K562 (cell line): ENCODE measurements at regions not wholly inside any gene's neighbourhood (a gene's known extent, or its start where the extent isn't known, plus 50 kb on each side); places are given as distances from the start of the nearest gene placed in this dataset.

Experiments used
- ATAC-seq: fragments of 200-7000 bp; cut with Tn5 transposase; 3 replicates; pipeline ENCODE4 v1.9.1; 2020; ENCODE audit warnings: moderate library complexity
- BruUV-seq: library from RNA; stranded (reverse); fragments of 400-500 nt; replicated peaks from 2 replicates; lab custom pipeline; 2021; lab: Mats Ljungman, UMichigan
- CTCF ChIA-PET: fragments of 300-600 bp; formaldehyde crosslinking; extraction: SDS; loops from one replicate; lab custom pipeline; 2021; ENCODE audit warnings: low intra/inter-chr PET ratio; lab: Yijun Ruan, JAX
- POLR2A ChIA-PET: fragments of 300-600, 350-650 bp; sonication (Branson Sonifier 250); formaldehyde crosslinking; extraction: SDS; loops from one replicate; lab custom pipeline; 2021; ENCODE audit warnings: antibody characterized with exemption, inconsistent platforms; lab: Yijun Ruan, JAX
- DNase-seq, 4 experiments: peaks; one replicate each; pipeline versions ENCODE4 v3.0.0 to v3.0.0-alpha.2; 2011 to 2018; ENCODE audit warnings: low spot score in 3 of 4, mixed read lengths in 3 of 4; ENCODE audit errors: extremely low read depth in 1 of 4
- FAIRE-seq: peaks from 2 replicates; lab custom pipeline; 2011; peaks lifted over from hg19 to GRCh38; lab: Jason Lieb, UNC
- H2AFZ ChIP-seq: 2 replicates; pipeline ENCODE4 v1.6.0; 2011; ENCODE audit warnings: low read depth, low read length, control low read depth, inconsistent platforms
- H3K27ac ChIP-seq: fragments of 200-600 bp; 3 replicates; pipeline ENCODE4 v1.8.0; 2011; ENCODE audit warnings: low read depth, mild to moderate bottlenecking, control low read depth, inconsistent platforms, low read length, moderate library complexity, mixed read lengths; ENCODE audit errors: extremely low read depth
- H3K27me3 ChIP-seq, 2 experiments: fragments of 300-600 bp in 1 of 2; 2 replicates in 1 of 2; 3 replicates in 1 of 2; pipeline versions ENCODE4 v1.6.0 to v1.8.0; 2011; ENCODE audit warnings: inconsistent platforms in 2 of 2, low read length in 2 of 2, mild to moderate bottlenecking in 1 of 2, mixed read lengths in 1 of 2, moderate library complexity in 1 of 2; ENCODE audit not compliant: control insufficient read depth in 2 of 2, insufficient read depth in 2 of 2
- H3K36me3 ChIP-seq: fragments of 300-600 bp; 3 replicates; pipeline ENCODE4 v1.8.0; 2011; ENCODE audit warnings: mild to moderate bottlenecking, low read length, inconsistent platforms; ENCODE audit not compliant: control insufficient read depth, insufficient read depth
- H3K4me1 ChIP-seq, 2 experiments: fragments of 200-600 bp in 1 of 2; replicated peaks in 1 of 2; 2 replicates in 1 of 2; 3 replicates in 1 of 2; pipeline versions ENCODE4 v1.5.1 to v1.8.0; 2011; ENCODE audit warnings: inconsistent platforms in 2 of 2, low read length in 2 of 2, mild to moderate bottlenecking in 1 of 2, mixed read lengths in 1 of 2, moderate library complexity in 1 of 2; ENCODE audit not compliant: control insufficient read depth in 2 of 2, insufficient read depth in 2 of 2
- H3K4me2 ChIP-seq: 2 replicates; pipeline ENCODE4 v1.6.1; 2011; ENCODE audit warnings: low read length, control low read depth, inconsistent platforms, mixed read lengths; ENCODE audit not compliant: insufficient read depth
- H3K4me3 ChIP-seq: fragments of 200-600 bp; sonication (generic), shearing (Covaris generic); 2 replicates; pipeline ENCODE4 v1.5.1; 2016; ENCODE audit warnings: control low read depth, inconsistent platforms
- H3K79me2 ChIP-seq: fragments of 200-600 bp; 3 replicates; pipeline ENCODE4 v1.8.0; 2011; ENCODE audit warnings: low read length, inconsistent platforms; ENCODE audit not compliant: control insufficient read depth, insufficient read depth
- H3K9ac ChIP-seq, 2 experiments: 2 replicates each; pipeline versions ENCODE4 v1.6.0 to v1.6.1; 2011; ENCODE audit warnings: low read depth in 2 of 2, low read length in 2 of 2, control low read depth in 1 of 2, inconsistent platforms in 1 of 2, mild to moderate bottlenecking in 1 of 2, mixed read lengths in 1 of 2; ENCODE audit not compliant: insufficient read depth in 1 of 2
- H3K9me1 ChIP-seq: one replicate; pipeline ENCODE4 v1.6.0; 2011; ENCODE audit warnings: inconsistent platforms, mild to moderate bottlenecking, low read length, moderate library complexity; ENCODE audit not compliant: control insufficient read depth, insufficient read depth
- H3K9me3 ChIP-seq: replicated peaks from 2 replicates; pipeline ENCODE4 v1.5.1; 2011; ENCODE audit warnings: low read depth, low read length, inconsistent platforms; ENCODE audit not compliant: control insufficient read depth, insufficient read depth
- H4K20me1 ChIP-seq: replicated peaks from 2 replicates; pipeline ENCODE4 v1.6.1; 2011; ENCODE audit warnings: low read length, inconsistent platforms, mixed read lengths; ENCODE audit not compliant: control insufficient read depth, insufficient read depth
- BRD9 ChIP-seq: fragments of 450-650 bp; IDR thresholded peaks from 2 replicates; pipeline ENCODE4 v1.6.1; 2018; ENCODE audit warnings: low read depth; ENCODE audit not compliant: partially characterized antibody
- CREB3 ChIP-seq: fragments of 450-650 bp; conservative IDR thresholded peaks from 2 replicates; pipeline ENCODE4 v1.6.1; 2016; ENCODE audit warnings: missing genetic modification characterization, low read depth, mild to moderate bottlenecking, missing compliant biosample characterization, moderate library complexity
- E2F6 ChIP-seq, 2 experiments: IDR thresholded peaks; 2 replicates each; pipeline ENCODE4 v1.6.1; 2011; ENCODE audit warnings: borderline replicate concordance in 1 of 2, control low read depth in 1 of 2, low read depth in 1 of 2, low read length in 1 of 2, mild to moderate bottlenecking in 1 of 2, mixed read lengths in 1 of 2, moderate library complexity in 1 of 2; ENCODE audit not compliant: insufficient read depth in 1 of 2, insufficient read length in 1 of 2, poor library complexity in 1 of 2, severe bottlenecking in 1 of 2; ENCODE audit errors: extremely low read depth in 1 of 2
- ELK1 ChIP-seq: sonication (generic); formaldehyde crosslinking; IDR thresholded peaks from 2 replicates; pipeline ENCODE4 v1.8.1; 2022; ENCODE audit warnings: missing genetic modification reagents
- FOXJ3 ChIP-seq: sonication (generic); formaldehyde crosslinking; IDR thresholded peaks from 2 replicates; pipeline ENCODE4 v1.4.0; 2020; ENCODE audit warnings: mild to moderate bottlenecking, missing genetic modification reagents
- FOXK1 ChIP-seq: sonication (generic); formaldehyde crosslinking; IDR thresholded peaks from 2 replicates; pipeline ENCODE4 v1.8.0; 2022; ENCODE audit warnings: missing genetic modification reagents, mild to moderate bottlenecking, borderline replicate concordance
- JUN ChIP-seq, 2 experiments: sonication (generic) in 1 of 2; formaldehyde crosslinking in 1 of 2; IDR thresholded peaks; 2 replicates each; pipeline versions ENCODE4 v1.6.1 to v1.8.0; 2012 to 2022; ENCODE audit warnings: borderline replicate concordance in 2 of 2, mild to moderate bottlenecking in 2 of 2, improper control_type of control experiment in 1 of 2, low read depth in 1 of 2, low read length in 1 of 2, missing genetic modification reagents in 1 of 2
- KDM1A ChIP-seq, 2 experiments: fragments of 450-650 bp; IDR thresholded peaks; 2 replicates each; pipeline ENCODE4 v1.6.1; 2016; ENCODE audit warnings: mild to moderate bottlenecking in 2 of 2
- MEIS2 ChIP-seq: fragments of 450-650 bp; IDR thresholded peaks from 2 replicates; pipeline ENCODE4 v1.6.1; 2014; ENCODE audit warnings: mild to moderate bottlenecking; ENCODE audit not compliant: partially characterized antibody
- NCOA4 ChIP-seq: fragments of 450-650 bp; IDR thresholded peaks from 2 replicates; pipeline ENCODE4 v1.6.1; 2018; ENCODE audit warnings: mild to moderate bottlenecking; ENCODE audit not compliant: partially characterized antibody
- PCBP2 ChIP-seq: fragments of 200-400 bp; formaldehyde crosslinking; IDR thresholded peaks from 2 replicates; pipeline ENCODE4 v1.6.1; 2018; ENCODE audit warnings: low read length, low read depth, mild to moderate bottlenecking, moderate library complexity; ENCODE audit not compliant: poor library complexity, severe bottlenecking
- PPARD ChIP-seq: fragments of 250-450 bp; sonication (Bioruptor Pico); IDR thresholded peaks from 2 replicates; pipeline ENCODE4 v1.8.0; 2022; ENCODE audit warnings: inconsistent platforms, mild to moderate bottlenecking, moderate library complexity
- SMARCA4 ChIP-seq: fragments of 450-650 bp; IDR thresholded peaks from 2 replicates; pipeline ENCODE4 v1.6.1; 2016
- SMC3 ChIP-seq: conservative IDR thresholded peaks from 2 replicates; pipeline ENCODE4 v1.6.1; 2011; ENCODE audit warnings: low read depth, low read length, improper control_type of control experiment; ENCODE audit not compliant: insufficient read depth
- ZNF197 ChIP-seq: fragments of 200-800 bp; sonication (Bioruptor generic); IDR thresholded peaks from 2 replicates; pipeline ENCODE4 v1.6.1; 2016; ENCODE audit warnings: low read depth, missing genetic modification characterization, missing compliant biosample characterization
- WGBS: fragments of 100-300 bp; shearing (Covaris generic); methylation state at CpG from one replicate; pipeline ENCODE4 v1.1.6; 2016; ENCODE audit warnings: low coverage, mixed read lengths; ENCODE audit not compliant: insufficient coverage; ENCODE audit errors: missing lambda C conversion rate; 5-methylcytosine and 5-hydroxymethylcytosine counted together
- in situ Hi-C: fragments of 300-500 bp; cut with MboI; formaldehyde crosslinking; loops from 4 replicates; pipeline ENCODE4 v1.15.0; 2018; ENCODE audit warnings: inconsistent platforms, mixed read lengths
- intact Hi-C: fragments of 100-400 bp; cut with micrococcal nuclease; formaldehyde crosslinking; loops from 2 replicates; pipeline ENCODE4 v1.14.2; 2022

GRCh38 chr4:135605076-135605475 is 1403.5 kb upstream of the PABPC4L start:
- no peak overlapping the region for H3K4me2 ChIP-seq
- CTCF ChIA-PET, result no interaction called here
- BruUV-seq, result no TSS peak
- DNase-seq, result no peak
- FAIRE-seq, result no peak
- H3K9ac ChIP-seq, result no peak overlapping the region
- no peaks in the 10 kb centered on the region for H3K79me2 ChIP-seq
- no peaks in the 10 kb centered on the region for H3K4me1 ChIP-seq
- no peak overlapping the region for H2AFZ ChIP-seq
- TF ChIP-seq CREB3 (tag) (no peak), KDM1A (IDR thresholded peaks at IDR 0.05) (no peak), PPARD (CRISPR knock-in tag) (no peak), E2F6 (IDR thresholded peaks at IDR 0.05; ENCODE audit: borderline replicate concordance in 1 of 2, extremely low read depth in 1 of 2, insufficient read depth in 1 of 2, insufficient read length in 1 of 2, low read depth in 1 of 2, low read length in 1 of 2, poor library complexity in 1 of 2, severe bottlenecking in 1 of 2) (no peak), MEIS2 (no peak), FOXJ3 (CRISPR knock-in tag) (no peak), NCOA4 (no peak), BRD9 (no peak), ELK1 (CRISPR knock-in tag) (no peak), JUN (IDR thresholded peaks at IDR 0.05; ENCODE audit: borderline replicate concordance, low read depth, low read length) (no peak), JUN (CRISPR knock-in tag; IDR thresholded peaks at IDR 0.05; ENCODE audit: borderline replicate concordance) (no peak), PCBP2 (no peak), ZNF197 (no peak), FOXK1 (CRISPR knock-in tag) (no peak), SMC3 (no peak), SMARCA4 (no peak)
- no peak for ATAC-seq
- no peaks in the 10 kb centered on the region for H4K20me1 ChIP-seq
- no peaks in the 10 kb centered on the region for H3K36me3 ChIP-seq
- H3K9me1 ChIP-seq, result no peaks in the 10 kb centered on the region
- no peaks in the 10 kb centered on the region for H3K27me3 ChIP-seq
- in situ Hi-C loops, result no loop called here
- POLR2A ChIA-PET, result no interaction called here
- H3K27ac ChIP-seq, result no peak overlapping the region
- H3K9me3 ChIP-seq, result no peaks in the 10 kb centered on the region
- no peak overlapping the region for H3K4me3 ChIP-seq
- 0% methylated on average over 1 of the region's 1 CpG for WGBS
- intact Hi-C loops, result no loop called here
